ENCODE measurements at regions not wholly inside any gene's neighbourhood (a gene's known extent, or its start where the extent isn't known, plus 50 kb on each side); places are given as distances from the start of the nearest gene placed in this dataset.

GRCh38 chr14:98816195-98816594 lies 455.8 kb downstream of the BCL11B start:
- H3K4me3 ChIP-seq: no peak overlapping the region
- DNase-seq (ENCODE audit: low spot score in 2 of 2): no peak
- no peaks in the 10 kb centered on the region for H3K36me3 ChIP-seq
- H3K4me1 ChIP-seq: no peaks in the 10 kb centered on the region
- no peaks in the 10 kb centered on the region for H3K27me3 ChIP-seq
- H3K9me3 ChIP-seq: peaks cover 0 to 14% (median 0%) of the 10 kb centered on the region in 4 donors
- no peak overlapping the region for H3K27ac ChIP-seq
- 91 to 93% methylated on average over 8 of the region's 8 CpGs for WGBS, 2 donors
- TF ChIP-seq CTCF (IDR thresholded peaks at IDR 0.05): no peak
- no peak for TF ChIP-seq EP300 (IDR thresholded peaks at IDR 0.05)
- no peak for TF ChIP-seq POLR2A (IDR thresholded peaks at IDR 0.05)

GRCh38 chr14:98816720-98817119 lies 455.3 kb downstream of the BCL11B start:
- H3K27me3 ChIP-seq: no peaks in the 10 kb centered on the region
- no peak overlapping the region for H3K27ac ChIP-seq
- TF ChIP-seq CTCF (IDR thresholded peaks at IDR 0.05): no peak
- no peak overlapping the region for H3K4me3 ChIP-seq
- 68 to 72% methylated on average over 7 of the region's 7 CpGs for WGBS, 2 donors
- peaks cover 0 to 14% (median 0%) of the 10 kb centered on the region in 4 donors for H3K9me3 ChIP-seq
- H3K36me3 ChIP-seq: no peaks in the 10 kb centered on the region
- no peak for DNase-seq (ENCODE audit: low spot score in 2 of 2)
- no peaks in the 10 kb centered on the region for H3K4me1 ChIP-seq

GRCh38 chr14:98819132-98819866 lies 452.7 kb downstream of the BCL11B start:
- no peaks in the 10 kb centered on the region for H3K4me1 ChIP-seq
- H3K27ac ChIP-seq: no peak overlapping the region
- H3K27me3 ChIP-seq: no peaks in the 10 kb centered on the region
- H3K36me3 ChIP-seq: no peaks in the 10 kb centered on the region
- peaks cover 0 to 14% (median 0%) of the 10 kb centered on the region in 4 donors for H3K9me3 ChIP-seq
- 39 to 50% methylated on average over 8 to 9 of the region's 9 CpGs for WGBS, 2 donors
- TF ChIP-seq POLR2A (IDR thresholded peaks at IDR 0.05) (no peak), CTCF (IDR thresholded peaks at IDR 0.05) (no peak), EP300 (IDR thresholded peaks at IDR 0.05) (no peak)
- H3K4me3 ChIP-seq: no peak overlapping the region
- DNase-seq (ENCODE audit: low spot score in 2 of 2): no peak

- Histone ChIP-seq H3K27me3 (no peaks in the 10 kb centered on the region), H3K27ac (no peak overlapping the region), H3K36me3 (no peaks in the 10 kb centered on the region), H3K4me1 (no peaks in the 10 kb centered on the region), H3K4me3 (no peak overlapping the region), H3K9me3 (peaks cover 0 to 14% (median 0%) of the 10 kb centered on the region in 4 donors)
- 42 to 48% methylated on average over 2 of the region's 2 CpGs for WGBS, 2 donors
- no peak for DNase-seq (ENCODE audit: low spot score in 2 of 2)
- TF ChIP-seq CTCF (IDR thresholded peaks at IDR 0.05) (no peak), EP300 (IDR thresholded peaks at IDR 0.05) (no peak), POLR2A (IDR thresholded peaks at IDR 0.05) (no peak)
Observed at GRCh38 chr14:98819867-98820206, 452.2 kb downstream of the BCL11B start.

GRCh38 chr14:98822917-98823316 lies 449.1 kb downstream of the BCL11B start:
- 49 to 54% methylated on average over 3 of the region's 3 CpGs for WGBS, 2 donors
- Histone ChIP-seq H3K27me3 (no peaks in the 10 kb centered on the region), H3K9me3 (peaks cover 0 to under 1% (median 0%) of the 10 kb centered on the region in 4 donors), H3K36me3 (no peaks in the 10 kb centered on the region), H3K4me3 (no peak overlapping the region), H3K27ac (no peak overlapping the region), H3K4me1 (no peaks in the 10 kb centered on the region)
- TF ChIP-seq CTCF (IDR thresholded peaks at IDR 0.05): no peak
- no peak for DNase-seq (ENCODE audit: low spot score in 2 of 2)
